GM18861 (cell line): ENCODE measurements at regions not wholly inside any gene's neighbourhood (a gene's known extent, or its start where the extent isn't known, plus 50 kb on each side); places are given as distances from the start of the nearest gene placed in this dataset.
"Not testable (repeated sequence)": the region's sequence is repeated elsewhere in the genome, so short reads cannot be mapped to it uniquely, and the experiment has no call there.

Source experiments
- ATAC-seq: cut with Tn5 transposase; IDR thresholded peaks from one replicate; pipeline ENCODE4 v1.9.1; 2021; ENCODE audit not compliant: unreplicated experiment

- ATAC-seq, result no peak
Observed at GRCh38 chr5:12668564-12668963, 764.3 kb upstream of the CTNND2 start.

GRCh38 chr5:12667818-12668217, 763.6 kb upstream of the CTNND2 start:
- not testable (repeated sequence) for ATAC-seq

GRCh38 chr5:12665772-12666171, 761.5 kb upstream of the CTNND2 start:
- ATAC-seq, result not testable (repeated sequence)

- no peak for ATAC-seq
Observed at GRCh38 chr5:12662545-12663314, 758.5 kb upstream of the CTNND2 start.

GRCh38 chr5:12661617-12662370, 757.5 kb upstream of the CTNND2 start:
- ATAC-seq, result no peak

GRCh38 chr5:12660279-12661107, 756.2 kb upstream of the CTNND2 start:
- not testable (repeated sequence) for ATAC-seq

- ATAC-seq, result no peak
Observed at GRCh38 chr5:12659686-12660085, 755.4 kb upstream of the CTNND2 start.

- no peak for ATAC-seq
Observed at GRCh38 chr5:12658871-12659446, 754.7 kb upstream of the CTNND2 start.

GRCh38 chr5:12657914-12658474, 753.7 kb upstream of the CTNND2 start:
- not testable (repeated sequence) for ATAC-seq

GRCh38 chr5:12655675-12656074, 751.4 kb upstream of the CTNND2 start:
- ATAC-seq, result no peak

GRCh38 chr5:12652201-12652600, 748.0 kb upstream of the CTNND2 start:
- ATAC-seq, result no peak

- no peak for ATAC-seq
Observed at GRCh38 chr5:12648558-12648957, 744.3 kb upstream of the CTNND2 start.

GRCh38 chr5:12647613-12648012, 743.4 kb upstream of the CTNND2 start:
- no peak for ATAC-seq

- no peak for ATAC-seq
Observed at GRCh38 chr5:12645582-12645981, 741.3 kb upstream of the CTNND2 start.

GRCh38 chr5:12636209-12636608, 732.0 kb upstream of the CTNND2 start:
- ATAC-seq, result no peak

- ATAC-seq, result no peak
Observed at GRCh38 chr5:12626556-12626955, 722.3 kb upstream of the CTNND2 start.

GRCh38 chr5:12625667-12626263, 721.5 kb upstream of the CTNND2 start:
- no peak for ATAC-seq

- no peak for ATAC-seq
Observed at GRCh38 chr5:12624776-12625560, 720.7 kb upstream of the CTNND2 start.

GRCh38 chr5:12623408-12623807, 719.2 kb upstream of the CTNND2 start:
- ATAC-seq, result no peak

GRCh38 chr5:12616093-12616492, 711.8 kb upstream of the CTNND2 start:
- ATAC-seq, result no peak
